22Rv1 (cell line): ENCODE measurements at regions not wholly inside any gene's neighbourhood (a gene's known extent, or its start where the extent isn't known, plus 50 kb on each side); places are given as distances from the start of the nearest gene placed in this dataset.

Experiments used
- ZFX ChIP-seq: fragments of 450-650 bp; IDR thresholded peaks from 2 replicates; pipeline ENCODE4 v1.6.1; 2017; ENCODE audit warnings: antibody characterized with exemption, borderline replicate concordance
- TF ChIP-seq, protein P1 (sequence below): fragments of 450-650 bp; IDR thresholded peaks from 2 replicates; pipeline ENCODE4 v1.5.1; 2017; ENCODE audit warnings: mild to moderate bottlenecking

DNA sequence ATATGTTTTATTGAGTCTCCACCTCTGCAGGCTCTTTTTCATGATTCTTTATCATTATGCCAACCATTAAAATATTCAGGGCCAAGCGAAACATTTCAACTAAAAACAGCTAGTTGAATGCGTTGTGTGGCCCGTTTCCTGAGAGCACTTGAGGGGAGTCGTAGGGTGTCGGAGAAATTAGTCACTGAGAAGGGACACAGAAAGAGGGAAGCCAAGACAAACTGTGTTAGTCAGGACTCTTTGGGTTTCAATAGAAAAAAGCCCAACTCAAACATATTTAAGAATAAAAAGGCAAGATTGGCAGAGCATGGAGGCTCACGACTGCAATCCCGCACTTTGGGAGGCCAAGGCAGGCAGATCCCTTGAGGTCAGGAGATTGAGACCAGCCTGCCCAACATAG lies 58.9 kb downstream of the MAFB start:
- TF ChIP-seq, protein P1, sequence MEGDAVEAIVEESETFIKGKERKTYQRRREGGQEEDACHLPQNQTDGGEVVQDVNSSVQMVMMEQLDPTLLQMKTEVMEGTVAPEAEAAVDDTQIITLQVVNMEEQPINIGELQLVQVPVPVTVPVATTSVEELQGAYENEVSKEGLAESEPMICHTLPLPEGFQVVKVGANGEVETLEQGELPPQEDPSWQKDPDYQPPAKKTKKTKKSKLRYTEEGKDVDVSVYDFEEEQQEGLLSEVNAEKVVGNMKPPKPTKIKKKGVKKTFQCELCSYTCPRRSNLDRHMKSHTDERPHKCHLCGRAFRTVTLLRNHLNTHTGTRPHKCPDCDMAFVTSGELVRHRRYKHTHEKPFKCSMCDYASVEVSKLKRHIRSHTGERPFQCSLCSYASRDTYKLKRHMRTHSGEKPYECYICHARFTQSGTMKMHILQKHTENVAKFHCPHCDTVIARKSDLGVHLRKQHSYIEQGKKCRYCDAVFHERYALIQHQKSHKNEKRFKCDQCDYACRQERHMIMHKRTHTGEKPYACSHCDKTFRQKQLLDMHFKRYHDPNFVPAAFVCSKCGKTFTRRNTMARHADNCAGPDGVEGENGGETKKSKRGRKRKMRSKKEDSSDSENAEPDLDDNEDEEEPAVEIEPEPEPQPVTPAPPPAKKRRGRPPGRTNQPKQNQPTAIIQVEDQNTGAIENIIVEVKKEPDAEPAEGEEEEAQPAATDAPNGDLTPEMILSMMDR = no peak
- TF ChIP-seq ZFX = no peak
